KMS-11 (cell line): ENCODE measurements at regions not wholly inside any gene's neighbourhood (a gene's known extent, or its start where the extent isn't known, plus 50 kb on each side); places are given as distances from the start of the nearest gene placed in this dataset.
"Not testable (repeated sequence)": the region's sequence is repeated elsewhere in the genome, so short reads cannot be mapped to it uniquely, and the experiment has no call there.

Experiments
- H2AFZ ChIP-seq: fragments of 200-600 bp; sonication (generic); 2 replicates; pipeline ENCODE4 v1.6.1; 2016; ENCODE audit warnings: antibody characterized with exemption, mixed run types, low read depth
- H3K27ac ChIP-seq: fragments of 200-600 bp; sonication (generic); 2 replicates; pipeline ENCODE4 v1.6.1; 2016; ENCODE audit warnings: mild to moderate bottlenecking, mixed run types
- H3K27me3 ChIP-seq: fragments of 200-600 bp; sonication (generic); 2 replicates; pipeline ENCODE4 v1.6.1; 2017; ENCODE audit warnings: mild to moderate bottlenecking, low read depth, mixed run types, moderate library complexity; ENCODE audit not compliant: insufficient read depth
- H3K36me3 ChIP-seq: fragments of 200-600 bp; sonication (generic); 2 replicates; pipeline ENCODE4 v1.6.1; 2017; ENCODE audit warnings: mild to moderate bottlenecking, mixed run types; ENCODE audit not compliant: insufficient read depth
- H3K4me1 ChIP-seq: fragments of 200-600 bp; sonication (generic); 2 replicates; pipeline ENCODE4 v1.6.1; 2016; ENCODE audit warnings: mild to moderate bottlenecking, low read depth, mixed run types; ENCODE audit not compliant: poor library complexity, severe bottlenecking
- H3K4me2 ChIP-seq: fragments of 200-600 bp; sonication (generic); 2 replicates; pipeline ENCODE4 v1.7.0; 2016; ENCODE audit warnings: mild to moderate bottlenecking, mixed run types
- H3K4me3 ChIP-seq: fragments of 200-600 bp; sonication (generic); IDR thresholded peaks from 2 replicates; pipeline ENCODE4 v1.6.1; 2017; ENCODE audit warnings: low read depth, low read length, mixed read lengths; ENCODE audit not compliant: insufficient read depth
- H3K79me2 ChIP-seq: fragments of 200-600 bp; sonication (generic); 2 replicates; pipeline ENCODE4 v1.6.1; 2016; ENCODE audit warnings: low read depth, mixed run types; ENCODE audit not compliant: insufficient read depth
- H3K9ac ChIP-seq: fragments of 200-600 bp; sonication (generic); 2 replicates; pipeline ENCODE4 v1.6.1; 2016; ENCODE audit warnings: mild to moderate bottlenecking, mixed run types
- H4K20me1 ChIP-seq: fragments of 200-600 bp; sonication (generic); 2 replicates; pipeline ENCODE4 v1.6.1; 2016; ENCODE audit warnings: mild to moderate bottlenecking, mixed run types; ENCODE audit not compliant: insufficient read depth
- CTCF ChIP-seq: fragments of 200-600 bp; sonication (generic); conservative IDR thresholded peaks from 2 replicates; pipeline ENCODE4 v1.6.1; 2017; ENCODE audit warnings: low read depth, mild to moderate bottlenecking, antibody characterized with exemption, low read length, moderate library complexity, mixed read lengths

- Histone ChIP-seq H3K79me2 (no peaks in the 10 kb centered on the region), H4K20me1 (no peaks in the 10 kb centered on the region), H3K9ac (no peak overlapping the region), H3K4me3 (no peak overlapping the region), H3K4me1 (no peaks in the 10 kb centered on the region), H2AFZ (no peak overlapping the region), H3K36me3 (no peaks in the 10 kb centered on the region), H3K27me3 (no peaks in the 10 kb centered on the region), H3K27ac (no peak overlapping the region), H3K4me2 (no peak overlapping the region)
- TF ChIP-seq CTCF = no peak
Observed at GRCh38 chr7:34354899-34355298, 303.1 kb upstream of the NPSR1 start.

- no peak overlapping the region for H3K4me2 ChIP-seq
- H3K4me3 ChIP-seq = no peak overlapping the region
- no peaks in the 10 kb centered on the region for H3K79me2 ChIP-seq
- no peaks in the 10 kb centered on the region for H4K20me1 ChIP-seq
- no peak overlapping the region for H3K27ac ChIP-seq
- H3K9ac ChIP-seq = no peak overlapping the region
- H3K27me3 ChIP-seq = no peaks in the 10 kb centered on the region
- H3K36me3 ChIP-seq = no peaks in the 10 kb centered on the region
- TF ChIP-seq CTCF = no peak
- H3K4me1 ChIP-seq = no peaks in the 10 kb centered on the region
- no peak overlapping the region for H2AFZ ChIP-seq
Observed at GRCh38 chr7:34357068-34357467, 300.9 kb upstream of the NPSR1 start.

GRCh38 chr7:34357946-34358345 lies 300.1 kb upstream of the NPSR1 start:
- Histone ChIP-seq H3K79me2 (no peaks in the 10 kb centered on the region), H3K27ac (no peak overlapping the region), H3K4me3 (no peak overlapping the region), H3K27me3 (no peaks in the 10 kb centered on the region), H3K36me3 (no peaks in the 10 kb centered on the region), H4K20me1 (no peaks in the 10 kb centered on the region), H3K4me2 (no peak overlapping the region), H2AFZ (no peak overlapping the region), H3K9ac (no peak overlapping the region), H3K4me1 (no peaks in the 10 kb centered on the region)
- no peak for TF ChIP-seq CTCF

- H3K9ac ChIP-seq, H3K27me3 ChIP-seq, H3K4me3 ChIP-seq: not testable (repeated sequence)
Observed at GRCh38 chr7:34358578-34358977, 299.4 kb upstream of the NPSR1 start.

GRCh38 chr7:34361663-34362250 lies 296.3 kb upstream of the NPSR1 start:
- no peak for TF ChIP-seq CTCF
- Histone ChIP-seq H3K27me3 (no peaks in the 10 kb centered on the region), H3K27ac (no peak overlapping the region), H3K4me1 (no peaks in the 10 kb centered on the region), H3K4me3 (no peak overlapping the region), H3K9ac (no peak overlapping the region), H2AFZ (no peak overlapping the region), H3K4me2 (no peak overlapping the region), H3K36me3 (no peaks in the 10 kb centered on the region), H3K79me2 (no peaks in the 10 kb centered on the region), H4K20me1 (no peaks in the 10 kb centered on the region)

More at GRCh38 chr7:34358578-34358977, 299.4 kb upstream of the NPSR1 start:
- not testable (repeated sequence) for H3K79me2 ChIP-seq, H3K4me1 ChIP-seq, H2AFZ ChIP-seq, H3K27ac ChIP-seq, H3K4me2 ChIP-seq, H4K20me1 ChIP-seq, H3K36me3 ChIP-seq
